GDM1 (cell line): ENCODE measurements at regions not wholly inside any gene's neighbourhood (a gene's known extent, or its start where the extent isn't known, plus 50 kb on each side); places are given as distances from the start of the nearest gene placed in this dataset.
"Not testable (repeated sequence)": the region's sequence is repeated elsewhere in the genome, so short reads cannot be mapped to it uniquely, and the experiment has no call there.

Experiments
- DNase-seq: peaks from one replicate; lab custom pipeline; 2025; lab: John Stamatoyannopoulos, UW

- DNase-seq, result no peak
Measured at GRCh38 chr4:130812117-130812765, 1716.3 kb downstream of the C4orf33 start.

GRCh38 chr4:130814896-130815295 is 1718.9 kb downstream of the C4orf33 start:
- no peak for DNase-seq

GRCh38 chr4:130820448-130820847 is 1724.5 kb downstream of the C4orf33 start:
- no peak for DNase-seq

- no peak for DNase-seq
Measured at GRCh38 chr4:130825284-130825683, 1729.3 kb downstream of the C4orf33 start.

- no peak for DNase-seq
Measured at GRCh38 chr4:130850019-130850524, 1754.1 kb downstream of the C4orf33 start.

GRCh38 chr4:130851107-130851506 is 1755.2 kb downstream of the C4orf33 start:
- DNase-seq, result no peak

GRCh38 chr4:130851932-130852331 is 1756.0 kb downstream of the C4orf33 start:
- DNase-seq, result no peak

GRCh38 chr4:130855533-130855932 is 1759.6 kb downstream of the C4orf33 start:
- no peak for DNase-seq

- DNase-seq, result no peak
Measured at GRCh38 chr4:130859991-130860390, 1764.0 kb downstream of the C4orf33 start.

GRCh38 chr4:130896920-130897319 is 1801.0 kb downstream of the C4orf33 start:
- no peak for DNase-seq

GRCh38 chr4:130901321-130901720 is 1805.4 kb downstream of the C4orf33 start:
- no peak for DNase-seq

GRCh38 chr4:130922955-130923354 is 1827.0 kb downstream of the C4orf33 start:
- no peak for DNase-seq

GRCh38 chr4:130955520-130955919 is 1859.6 kb downstream of the C4orf33 start:
- DNase-seq, result no peak

- DNase-seq, result peak; percentile 64
Measured at GRCh38 chr4:130985371-130985770, 1889.4 kb downstream of the C4orf33 start.

GRCh38 chr4:130995988-130996387 is 1900.0 kb downstream of the C4orf33 start:
- no peak for DNase-seq

GRCh38 chr4:131001371-131001770 is 1905.4 kb downstream of the C4orf33 start:
- no peak for DNase-seq

- DNase-seq, result no peak
Measured at GRCh38 chr4:131002132-131002531, 1906.2 kb downstream of the C4orf33 start.

GRCh38 chr4:131006388-131006787 is 1910.4 kb downstream of the C4orf33 start:
- DNase-seq, result no peak

GRCh38 chr4:131011961-131012360 is 1916.0 kb downstream of the C4orf33 start:
- not testable (repeated sequence) for DNase-seq

- DNase-seq, result no peak
Measured at GRCh38 chr4:131013226-131013625, 1917.3 kb downstream of the C4orf33 start.

GRCh38 chr4:131026771-131027170 is 1930.8 kb downstream of the C4orf33 start:
- no peak for DNase-seq

- DNase-seq, result no peak
Measured at GRCh38 chr4:131044368-131044767, 1948.4 kb downstream of the C4orf33 start.

- no peak for DNase-seq
Measured at GRCh38 chr4:131046821-131047220, 1950.9 kb downstream of the C4orf33 start.

GRCh38 chr4:131052646-131053045 is 1956.7 kb downstream of the C4orf33 start:
- no peak for DNase-seq
